Cardiac fibroblast (primary cell): ENCODE measurements at regions not wholly inside any gene's neighbourhood (a gene's known extent, or its start where the extent isn't known, plus 50 kb on each side); places are given as distances from the start of the nearest gene placed in this dataset.
A peak's percentile ranks its signal among the peaks of the same experiment; 100 is the strongest.
"Not testable (repeated sequence)": the region's sequence is repeated elsewhere in the genome, so short reads cannot be mapped to it uniquely, and the experiment has no call there.

Experiments used
- DNase-seq, 2 donors: peaks; one replicate each; pipeline versions ENCODE4 v3.0.0 to v3.0.0-alpha.2; 2010; ENCODE audit warnings: low read depth in 2 of 2
- H3K4me3 ChIP-seq, 2 donors: replicated peaks in 1 of 2; 1 replicate in 1 of 2; 2 replicates in 1 of 2; pipeline ENCODE4 v1.5.1; 2011; ENCODE audit warnings: low read depth in 2 of 2, low read length in 2 of 2, mild to moderate bottlenecking in 2 of 2, moderate library complexity in 1 of 2
- CTCF ChIP-seq: IDR thresholded peaks from one replicate; pipeline ENCODE4 v1.5.1; 2011; ENCODE audit warnings: low read depth, mild to moderate bottlenecking, low read length, inconsistent platforms

GRCh38 chr4:137955595-137955994 is 286.6 kb downstream of the SLC7A11 start:
- H3K4me3 ChIP-seq, result no peak overlapping the region
- TF ChIP-seq CTCF, result no peak
- no peak for DNase-seq

GRCh38 chr4:137952116-137952515 is 290.0 kb downstream of the SLC7A11 start:
- no peak overlapping the region for H3K4me3 ChIP-seq
- DNase-seq, result peak in 1 of 2 donors; percentile 28

GRCh38 chr4:137950286-137950685 is 291.9 kb downstream of the SLC7A11 start:
- TF ChIP-seq CTCF, result no peak
- no peak overlapping the region for H3K4me3 ChIP-seq
- no peak for DNase-seq

More at GRCh38 chr4:137952116-137952515, 290.0 kb downstream of the SLC7A11 start:
- TF ChIP-seq CTCF, result no peak

- no peak overlapping the region for H3K4me3 ChIP-seq
- no peak for TF ChIP-seq CTCF
- peak; percentile 11 to 58 for DNase-seq
Measured at GRCh38 chr4:137949746-137950145, 292.4 kb downstream of the SLC7A11 start.

- no peak overlapping the region for H3K4me3 ChIP-seq
- no peak for TF ChIP-seq CTCF
- peak in 1 of 2 donors; percentile 36 for DNase-seq
Measured at GRCh38 chr4:137946453-137947174, 295.5 kb downstream of the SLC7A11 start.

- not testable (repeated sequence) for H3K4me3 ChIP-seq, DNase-seq
Measured at GRCh38 chr4:137942815-137943214, 299.3 kb downstream of the SLC7A11 start.

GRCh38 chr4:137942015-137942515 is 300.1 kb downstream of the SLC7A11 start:
- DNase-seq, H3K4me3 ChIP-seq: not testable (repeated sequence)

GRCh38 chr4:137934911-137935310 is 307.2 kb downstream of the SLC7A11 start:
- no peak for DNase-seq
- H3K4me3 ChIP-seq, result no peak overlapping the region
- TF ChIP-seq CTCF, result no peak
